ENCODE measurements at regions not wholly inside any gene's neighbourhood (a gene's known extent, or its start where the extent isn't known, plus 50 kb on each side); places are given as distances from the start of the nearest gene placed in this dataset.
"Not testable (repeated sequence)": the region's sequence is repeated elsewhere in the genome, so short reads cannot be mapped to it uniquely, and the experiment has no call there.

GRCh38 chrX:41009850-41010846 is 75.1 kb upstream of the USP9X start:
- DNase-seq: peak; percentile 94

- DNase-seq: no peak
Measured at GRCh38 chrX:41014776-41015360, 70.4 kb upstream of the USP9X start.

DNA sequence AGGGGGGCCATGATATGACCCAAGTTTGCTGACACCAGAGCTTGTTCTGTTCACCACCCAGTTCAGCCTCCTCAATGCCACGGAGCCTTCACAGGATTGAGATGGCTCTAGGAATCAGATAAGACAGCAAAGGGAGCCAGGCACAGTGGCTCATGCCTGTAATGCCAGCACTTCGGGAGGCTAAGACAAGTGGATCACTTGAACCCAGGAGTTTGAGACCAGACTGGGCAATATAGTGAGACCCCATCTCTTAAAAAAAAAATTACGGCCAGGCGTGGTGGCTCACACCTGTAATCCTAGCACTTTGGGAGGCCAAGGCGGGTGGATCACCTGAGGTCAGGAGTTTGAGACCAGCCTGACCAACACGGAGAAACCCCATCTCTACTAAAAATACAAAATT is 67.5 kb upstream of the USP9X start:
- not testable (repeated sequence) for DNase-seq

DNA sequence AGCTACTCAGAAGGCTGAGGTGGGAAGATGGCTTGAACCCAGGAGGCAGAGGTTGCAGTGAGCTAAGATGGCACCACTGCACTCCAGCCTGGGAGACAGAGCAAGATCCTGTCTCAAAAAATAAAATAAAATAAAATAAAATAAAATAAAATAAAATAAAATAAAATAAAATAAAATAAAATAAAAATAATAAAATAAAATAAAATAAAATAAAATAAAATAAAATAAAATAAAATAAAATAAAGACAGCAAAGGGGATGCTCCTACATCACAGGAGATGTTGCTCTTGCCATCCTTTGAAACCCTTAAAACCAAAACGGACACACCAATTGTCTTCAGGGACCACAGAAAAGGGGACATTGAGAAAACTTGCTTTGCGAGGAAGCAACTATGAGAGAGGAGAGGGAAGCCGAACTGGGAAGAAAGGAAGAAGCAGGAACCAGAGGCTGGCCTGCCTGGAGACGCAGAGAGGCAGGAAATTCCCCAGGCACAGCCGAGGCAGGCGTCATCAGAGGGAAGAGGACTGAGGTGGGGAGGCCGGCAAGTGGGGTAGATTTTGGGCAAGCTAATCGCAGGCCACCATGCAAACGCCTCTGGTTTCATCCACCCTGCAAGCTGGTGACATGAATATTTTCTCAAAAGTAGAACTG is 66.7 kb upstream of the USP9X start:
- not testable (repeated sequence) for DNase-seq

GRCh38 chrX:41019041-41019392 is 66.2 kb upstream of the USP9X start:
- DNase-seq: no peak

DNA sequence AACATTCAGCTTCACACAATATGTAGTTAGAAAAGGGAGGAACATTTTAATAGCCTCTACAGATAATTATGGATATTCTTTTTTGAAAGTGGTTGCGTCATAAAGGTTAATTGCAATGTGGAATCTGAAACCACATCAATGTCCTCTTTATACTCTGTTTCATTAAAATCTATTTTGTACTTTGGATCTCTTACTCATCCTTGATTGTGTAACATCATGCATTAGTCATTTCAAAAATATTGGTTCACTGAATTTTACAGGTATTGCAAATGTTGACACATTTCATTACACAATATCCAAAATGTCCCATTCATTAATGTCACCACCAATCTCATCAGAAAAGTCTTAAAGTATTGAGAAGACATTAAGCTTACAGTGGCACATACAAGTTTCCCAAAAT is 62.7 kb upstream of the USP9X start:
- DNase-seq: no peak

GRCh38 chrX:41023098-41023497 is 62.1 kb upstream of the USP9X start:
- no peak for DNase-seq

- not testable (repeated sequence) for DNase-seq
Measured at GRCh38 chrX:41024335-41024734, 60.9 kb upstream of the USP9X start.

DNA sequence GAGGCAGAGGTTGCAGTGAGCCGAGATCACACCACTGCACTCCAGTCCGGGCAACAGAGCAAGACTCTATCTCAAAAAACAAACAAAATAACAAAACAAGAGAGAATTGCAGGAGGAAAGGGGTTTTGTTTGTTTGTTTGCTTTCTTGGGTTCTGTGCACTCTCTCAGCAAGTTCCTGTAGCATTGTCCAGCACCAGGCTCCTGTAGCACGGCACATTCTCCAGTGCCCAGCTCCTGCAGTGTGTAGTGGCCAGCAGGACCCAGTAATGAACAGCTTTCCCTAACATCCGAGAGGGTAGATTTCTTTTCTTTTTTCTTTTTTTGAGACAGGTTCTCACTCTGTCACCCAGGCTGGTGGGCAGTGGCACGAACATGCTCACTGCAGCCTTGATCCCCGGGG is 60.5 kb upstream of the USP9X start:
- no peak for DNase-seq

DNA sequence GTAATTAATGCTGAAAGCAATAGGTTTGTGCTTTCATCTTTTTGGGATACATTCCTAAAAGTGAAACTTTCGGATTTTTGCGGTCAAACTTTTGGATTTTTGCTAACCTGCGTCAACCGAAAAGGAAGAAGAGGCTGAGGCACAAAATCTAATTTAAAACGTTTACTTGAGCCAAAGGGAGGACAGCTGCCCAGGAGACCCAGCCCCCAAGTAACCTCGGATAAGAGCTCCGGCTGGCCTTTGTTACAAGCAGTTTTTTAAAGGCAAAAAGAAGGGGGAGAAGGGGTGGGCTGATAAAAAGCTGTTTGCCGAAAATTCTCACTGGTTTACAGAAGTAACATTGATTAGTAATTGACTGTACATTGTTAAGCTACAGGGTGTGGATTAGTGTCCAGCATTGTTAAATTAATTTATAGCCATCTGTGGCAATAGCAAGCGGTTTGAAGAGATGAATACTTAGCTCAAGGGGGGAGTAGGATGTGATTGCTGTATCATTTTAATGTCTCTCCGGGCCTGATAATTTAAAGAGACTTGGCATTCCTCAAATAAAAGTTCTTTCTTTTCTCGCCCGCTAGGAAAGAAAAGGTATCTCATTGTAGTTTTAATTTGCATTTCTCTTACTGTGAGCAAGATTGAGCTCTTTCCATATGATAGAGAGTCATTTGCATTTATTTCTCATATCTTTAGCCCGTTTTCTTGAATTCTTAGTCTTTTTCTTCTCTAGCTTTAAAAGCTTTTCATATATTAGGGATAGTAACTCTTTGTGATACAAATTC is 59.1 kb upstream of the USP9X start:
- DNase-seq: no peak

DNA sequence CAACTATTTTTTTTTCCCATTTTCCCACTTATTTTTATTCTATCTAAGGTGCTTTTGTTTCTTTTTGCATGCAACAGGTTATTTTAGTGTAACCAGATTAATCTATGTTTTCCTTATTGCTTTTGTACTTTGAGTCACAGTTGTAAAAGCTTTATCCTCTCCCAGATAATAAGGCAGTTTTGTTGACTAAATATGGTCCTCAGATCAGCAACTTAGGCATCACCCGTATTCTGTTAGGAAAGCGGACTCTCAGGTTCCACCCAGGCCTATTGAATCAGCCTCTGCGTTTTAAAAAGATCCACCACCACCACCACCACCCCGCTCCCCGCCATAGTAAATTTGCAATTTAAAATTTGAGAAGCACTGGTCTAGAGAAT is 58.6 kb upstream of the USP9X start:
- DNase-seq: no peak

- no peak for DNase-seq
Measured at GRCh38 chrX:41029332-41029731, 55.9 kb upstream of the USP9X start.

- DNase-seq: no peak
Measured at GRCh38 chrX:41031256-41031967, 53.8 kb upstream of the USP9X start.

DNA sequence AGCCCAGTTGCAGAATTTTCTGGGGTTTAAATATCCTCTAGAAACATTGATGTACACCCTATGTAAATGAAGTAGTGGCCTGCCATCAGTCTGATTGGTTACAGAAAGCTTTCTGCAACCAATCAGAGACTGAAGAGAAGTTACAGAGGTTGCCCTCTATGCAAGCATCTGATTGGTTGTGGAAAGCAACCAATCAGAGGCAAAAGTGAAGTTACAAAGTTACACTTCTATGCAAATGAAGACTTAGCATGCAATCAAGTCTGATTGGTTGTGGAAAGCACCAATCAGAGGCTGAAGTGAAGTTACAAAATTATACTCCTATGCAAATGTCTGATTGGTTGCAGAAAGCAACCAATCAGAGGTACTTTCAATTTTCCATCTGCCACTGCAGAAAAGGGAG is 51.9 kb upstream of the USP9X start:
- no peak for DNase-seq

DNA sequence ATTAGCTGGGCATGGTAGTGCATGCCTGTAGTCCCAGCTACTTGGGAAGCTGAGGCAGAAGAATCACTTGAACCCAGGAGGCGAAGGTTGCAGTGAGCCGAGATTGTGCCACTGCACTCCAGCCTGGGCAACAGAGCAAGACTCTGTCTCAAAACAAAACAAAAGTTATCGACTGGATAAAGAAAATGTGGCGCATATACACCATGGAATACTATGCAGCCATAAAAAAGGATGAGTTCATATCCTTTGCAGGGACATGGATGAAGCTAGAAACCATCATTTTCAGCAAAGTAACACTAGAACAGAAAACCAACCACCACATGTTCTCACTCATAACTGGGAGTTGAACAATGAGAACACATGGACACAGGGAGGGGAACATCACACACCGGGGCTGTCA is 50.3 kb upstream of the USP9X start:
- not testable (repeated sequence) for DNase-seq
